Loucy (cell line): ENCODE measurements at regions not wholly inside any gene's neighbourhood (a gene's known extent, or its start where the extent isn't known, plus 50 kb on each side); places are given as distances from the start of the nearest gene placed in this dataset.

Source experiments
- H2AFZ ChIP-seq: fragments of 200-600 bp; sonication (generic); 2 replicates; pipeline ENCODE4 v1.6.0; 2016; ENCODE audit warnings: antibody characterized with exemption, mild to moderate bottlenecking, low read length, moderate library complexity
- H3F3A ChIP-seq: fragments of 200-600 bp; 2 replicates; pipeline ENCODE4 v1.6.0; 2016; ENCODE audit warnings: antibody characterized with exemption, low read depth, mild to moderate bottlenecking
- H3K27me3 ChIP-seq: fragments of 200-600 bp; sonication (generic); 2 replicates; pipeline ENCODE4 v1.6.1; 2014; ENCODE audit warnings: low read length, mild to moderate bottlenecking; ENCODE audit not compliant: insufficient read depth, poor library complexity, severe bottlenecking
- H3K36me3 ChIP-seq: fragments of 200-600 bp; sonication (generic); 2 replicates; pipeline ENCODE4 v1.6.1; 2016; ENCODE audit warnings: low read length; ENCODE audit not compliant: insufficient read depth
- H3K4me1 ChIP-seq: fragments of 200-600 bp; sonication (generic); 2 replicates; pipeline ENCODE4 v1.5.1; 2014; ENCODE audit warnings: low read length, mild to moderate bottlenecking; ENCODE audit not compliant: insufficient read depth, poor library complexity, severe bottlenecking
- H3K4me2 ChIP-seq: fragments of 200-600 bp; sonication (generic); 2 replicates; pipeline ENCODE4 v1.6.0; 2014; ENCODE audit warnings: antibody characterized with exemption, low read length, low read depth, mild to moderate bottlenecking; ENCODE audit not compliant: poor library complexity, severe bottlenecking
- H3K4me3 ChIP-seq: fragments of 200-600 bp; sonication (generic); 2 replicates; pipeline ENCODE4 v1.5.1; 2014; ENCODE audit warnings: low read length, mild to moderate bottlenecking, mixed read lengths; ENCODE audit not compliant: poor library complexity, severe bottlenecking
- H3K79me2 ChIP-seq: fragments of 200-600 bp; sonication (generic); 2 replicates; pipeline ENCODE4 v1.6.1; 2014; ENCODE audit warnings: low read length; ENCODE audit not compliant: insufficient read depth
- H3K9ac ChIP-seq: fragments of 200-600 bp; sonication (generic); 2 replicates; pipeline ENCODE4 v1.6.0; 2014; ENCODE audit warnings: mild to moderate bottlenecking, low read depth, low read length, moderate library complexity; ENCODE audit not compliant: poor library complexity, severe bottlenecking
- H3K9me2 ChIP-seq: fragments of 200-600 bp; sonication (generic); replicated peaks from 2 replicates; pipeline ENCODE4 v1.6.1; 2016; ENCODE audit warnings: low read depth, low read length, mixed read lengths
- H3K9me3 ChIP-seq: fragments of 200-600 bp; sonication (generic); 2 replicates; pipeline ENCODE4 v1.6.1; 2014; ENCODE audit warnings: mild to moderate bottlenecking, antibody characterized with exemption, low read length, low read depth; ENCODE audit not compliant: insufficient read depth
- H4K20me1 ChIP-seq: fragments of 200-600 bp; sonication (generic); 2 replicates; pipeline ENCODE4 v1.6.0; 2014; ENCODE audit warnings: antibody characterized with exemption, low read length, mild to moderate bottlenecking; ENCODE audit not compliant: insufficient read depth, poor library complexity, severe bottlenecking
- CTCF ChIP-seq: fragments of 200-600 bp; sonication (generic); conservative IDR thresholded peaks from 2 replicates; pipeline ENCODE4 v1.5.1; 2014; ENCODE audit warnings: mild to moderate bottlenecking, antibody characterized with exemption, low read length
- EZH2phosphoT487 ChIP-seq: fragments of 200-600 bp; IDR thresholded peaks from 2 replicates; pipeline ENCODE4 v1.6.1; 2018; ENCODE audit warnings: antibody characterized with exemption, mild to moderate bottlenecking, moderate library complexity, borderline replicate concordance

DNA sequence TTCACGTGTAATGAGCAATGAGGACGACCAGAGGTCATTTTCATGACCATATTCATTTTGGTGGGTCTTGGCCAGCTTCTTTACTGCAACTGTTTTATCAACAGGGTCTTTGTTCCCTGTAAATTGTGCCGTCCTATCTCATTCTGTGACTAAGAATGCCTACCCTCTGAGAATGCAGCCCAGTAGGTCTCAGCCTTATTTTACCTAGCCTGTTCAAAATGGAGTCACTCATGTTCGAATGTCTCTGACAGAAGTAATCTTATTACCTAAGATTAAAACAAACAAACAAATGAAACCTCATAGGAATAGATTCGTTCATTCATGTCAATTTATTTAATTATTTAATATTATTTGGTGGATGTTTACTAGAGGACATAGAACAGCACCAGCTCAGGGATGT is 714.8 kb downstream of the ADCYAP1 start:
- H3K4me1 ChIP-seq, result peaks cover 18% of the 10 kb centered on the region
- no peaks in the 10 kb centered on the region for H3K9me3 ChIP-seq
- H2AFZ ChIP-seq, result no peak overlapping the region
- no peaks in the 10 kb centered on the region for H4K20me1 ChIP-seq
- H3K9ac ChIP-seq, result no peak overlapping the region
- no peaks in the 10 kb centered on the region for H3K36me3 ChIP-seq
- H3K27me3 ChIP-seq, result no peaks in the 10 kb centered on the region
- no peaks in the 10 kb centered on the region for H3K9me2 ChIP-seq
- TF ChIP-seq CTCF (no peak), EZH2phosphoT487 (no peak)
- H3K4me3 ChIP-seq, result no peak overlapping the region
- no peaks in the 10 kb centered on the region for H3K79me2 ChIP-seq
- no peak overlapping the region for H3K4me2 ChIP-seq
- H3F3A ChIP-seq, result no peaks in the 10 kb centered on the region

DNA sequence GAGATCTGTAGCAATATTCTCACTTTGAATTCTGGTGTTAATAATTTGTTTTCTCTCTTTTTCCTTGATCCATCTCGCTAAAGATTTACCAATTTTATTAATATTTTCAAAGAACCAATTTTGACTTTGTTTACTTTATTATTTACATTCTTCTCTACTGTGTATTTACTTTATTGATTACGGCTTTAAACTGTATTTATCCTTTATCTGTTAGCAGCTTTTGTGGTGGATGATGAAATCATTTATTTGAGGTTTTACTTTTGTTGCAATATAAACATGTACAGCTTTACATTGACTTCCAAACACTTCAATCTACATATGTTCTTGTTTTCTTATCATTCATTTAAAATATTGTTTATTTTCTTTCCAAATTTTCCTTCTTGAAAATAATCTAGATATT is 719.9 kb downstream of the ADCYAP1 start:
- Histone ChIP-seq H3K4me1 (peaks cover 12% of the 10 kb centered on the region), H3K36me3 (no peaks in the 10 kb centered on the region), H3K9me3 (peaks cover 12% of the 10 kb centered on the region; the same call in 1 of the 2 replicates), H3K79me2 (no peaks in the 10 kb centered on the region), H4K20me1 (no peaks in the 10 kb centered on the region), H3K9me2 (no peaks in the 10 kb centered on the region), H3K4me2 (no peak overlapping the region), H3K27me3 (no peaks in the 10 kb centered on the region), H2AFZ (no peak overlapping the region), H3K9ac (no peak overlapping the region), H3F3A (no peaks in the 10 kb centered on the region), H3K4me3 (no peak overlapping the region)
- TF ChIP-seq CTCF (no peak), EZH2phosphoT487 (no peak)

DNA sequence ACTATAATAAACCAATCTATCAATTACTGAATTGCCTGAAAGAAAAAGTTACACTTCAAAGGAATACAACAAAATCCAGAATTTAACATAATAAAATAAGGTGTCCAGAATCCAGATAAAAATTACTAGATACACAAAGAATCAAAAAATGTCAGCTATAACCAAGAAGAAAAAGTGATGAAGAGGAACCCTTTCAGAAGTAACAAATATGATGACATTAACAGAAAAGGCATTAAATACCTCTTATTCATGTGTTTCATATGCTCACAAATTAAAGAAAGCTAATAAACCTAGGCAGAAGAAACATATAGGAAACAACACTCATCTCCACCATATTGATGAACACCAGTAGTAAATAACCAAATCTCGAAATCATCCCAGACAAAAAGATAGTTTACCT is 722.8 kb downstream of the ADCYAP1 start:
- no peaks in the 10 kb centered on the region for H3K27me3 ChIP-seq
- H3K9me3 ChIP-seq, result peaks cover 12% of the 10 kb centered on the region; the same call in 1 of the 2 replicates
- peaks cover 8% of the 10 kb centered on the region for H3K4me1 ChIP-seq
- H3K4me3 ChIP-seq, result no peak overlapping the region
- no peaks in the 10 kb centered on the region for H3K79me2 ChIP-seq
- H3K36me3 ChIP-seq, result no peaks in the 10 kb centered on the region
- no peak overlapping the region for H3K4me2 ChIP-seq
- H4K20me1 ChIP-seq, result no peaks in the 10 kb centered on the region
- H2AFZ ChIP-seq, result no peak overlapping the region
- no peaks in the 10 kb centered on the region for H3K9me2 ChIP-seq
- no peak for TF ChIP-seq EZH2phosphoT487
- H3F3A ChIP-seq, result no peaks in the 10 kb centered on the region
- no peak overlapping the region for H3K9ac ChIP-seq

DNA sequence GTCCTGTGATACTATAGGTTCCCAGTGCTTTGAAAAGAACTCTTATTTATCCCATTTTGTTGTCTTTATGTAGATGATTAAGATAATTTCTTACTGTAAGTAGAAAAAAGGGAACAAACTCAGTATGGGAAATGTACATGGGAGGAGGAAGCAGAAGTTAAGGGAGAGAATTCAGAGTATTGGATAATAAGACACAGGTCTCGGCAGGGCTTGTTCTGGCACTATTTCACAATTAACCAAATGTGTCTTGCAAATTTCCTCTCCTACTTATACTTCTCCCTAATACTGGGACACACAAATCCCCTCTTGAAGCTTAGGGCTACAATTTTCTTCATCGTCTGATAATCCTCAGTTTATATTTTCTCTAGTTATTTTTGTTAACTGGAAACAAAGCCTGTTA is 744.0 kb downstream of the ADCYAP1 start:
- H3K27me3 ChIP-seq, result no peaks in the 10 kb centered on the region
- H3K36me3 ChIP-seq, result no peaks in the 10 kb centered on the region
- no peaks in the 10 kb centered on the region for H3K9me3 ChIP-seq
- no peaks in the 10 kb centered on the region for H3K79me2 ChIP-seq
- H2AFZ ChIP-seq, result no peak overlapping the region
- H3K9ac ChIP-seq, result no peak overlapping the region
- H3K9me2 ChIP-seq, result no peaks in the 10 kb centered on the region
- no peaks in the 10 kb centered on the region for H3K4me1 ChIP-seq
- H3F3A ChIP-seq, result no peaks in the 10 kb centered on the region
- TF ChIP-seq EZH2phosphoT487 (no peak), CTCF (no peak)
- no peak overlapping the region for H3K4me2 ChIP-seq
- H4K20me1 ChIP-seq, result no peaks in the 10 kb centered on the region
- no peak overlapping the region for H3K4me3 ChIP-seq
